HepG2 (cell line): ENCODE measurements at regions not wholly inside any gene's neighbourhood (a gene's known extent, or its start where the extent isn't known, plus 50 kb on each side); places are given as distances from the start of the nearest gene placed in this dataset.

Experiments
- DNMT3B ChIP-seq: conservative IDR thresholded peaks from 2 replicates; pipeline ENCODE4 v1.6.1; 2016; ENCODE audit warnings: missing biosample characterization, control low read depth
- HDAC2 ChIP-seq: sonication (generic); formaldehyde crosslinking; IDR thresholded peaks from 2 replicates; pipeline ENCODE4 v1.4.0; 2020; ENCODE audit warnings: missing genetic modification reagents
- KAT7 ChIP-seq: IDR thresholded peaks from 2 replicates; pipeline ENCODE4 v1.6.1; 2018; ENCODE audit warnings: borderline replicate concordance, missing compliant biosample characterization
- KAT8 ChIP-seq: IDR thresholded peaks from 2 replicates; pipeline ENCODE4 v1.6.1; 2016; ENCODE audit warnings: missing genetic modification reagents, missing compliant biosample characterization
- NCOA2 ChIP-seq: sonication (generic); formaldehyde crosslinking; IDR thresholded peaks from 2 replicates; pipeline ENCODE4 v1.8.0; 2022; ENCODE audit warnings: inconsistent platforms
- NFIB ChIP-seq: sonication (generic); formaldehyde crosslinking; IDR thresholded peaks from 2 replicates; pipeline ENCODE4 v1.9.0; 2021; ENCODE audit warnings: missing genetic modification reagents, mild to moderate bottlenecking, borderline replicate concordance
- PRDM4 ChIP-seq: sonication (generic); formaldehyde crosslinking; IDR thresholded peaks from 2 replicates; pipeline ENCODE4 v1.9.0; 2021; ENCODE audit warnings: missing genetic modification reagents, borderline replicate concordance
- RBM39 ChIP-seq: fragments of 200-400 bp; formaldehyde crosslinking; IDR thresholded peaks from one replicate; pipeline ENCODE4 v1.6.1; 2018; ENCODE audit warnings: antibody characterized with exemption, mild to moderate bottlenecking, low read depth, low read length; ENCODE audit not compliant: poor library complexity, severe bottlenecking
- RORA ChIP-seq: sonication (generic); formaldehyde crosslinking; IDR thresholded peaks from 2 replicates; pipeline ENCODE4 v1.5.0; 2020; ENCODE audit warnings: mild to moderate bottlenecking, missing genetic modification reagents, moderate library complexity
- SALL2 ChIP-seq: sonication (generic); formaldehyde crosslinking; IDR thresholded peaks from 2 replicates; pipeline ENCODE4 v1.8.1; 2023; ENCODE audit warnings: mild to moderate bottlenecking, missing genetic modification reagents, inconsistent platforms
- SMARCE1 ChIP-seq: fragments of 450-650 bp; IDR thresholded peaks from 2 replicates; pipeline ENCODE4 v1.6.1; 2017; ENCODE audit warnings: borderline replicate concordance
- ZBTB1 ChIP-seq: sonication (generic); formaldehyde crosslinking; IDR thresholded peaks from 2 replicates; pipeline ENCODE4 v1.4.0; 2020; ENCODE audit warnings: missing genetic modification reagents, borderline replicate concordance
- ZBTB21 ChIP-seq: sonication (generic); formaldehyde crosslinking; IDR thresholded peaks from 2 replicates; pipeline ENCODE4 v1.4.0; 2020; ENCODE audit warnings: missing genetic modification reagents
- ZBTB25 ChIP-seq: IDR thresholded peaks from 2 replicates; pipeline ENCODE4 v1.6.1; 2018; ENCODE audit warnings: missing genetic modification reagents
- ZNF33B ChIP-seq: sonication (generic); formaldehyde crosslinking; IDR thresholded peaks from 2 replicates; pipeline ENCODE4 v1.5.1; 2020; ENCODE audit warnings: mild to moderate bottlenecking, missing genetic modification reagents
- ZNF629 ChIP-seq: sonication (generic); formaldehyde crosslinking; conservative IDR thresholded peaks from 2 replicates; pipeline ENCODE4 v1.5.0; 2020; ENCODE audit warnings: missing genetic modification reagents
- ZNF687 ChIP-seq: sonication (generic); formaldehyde crosslinking; IDR thresholded peaks from 2 replicates; pipeline ENCODE4 v1.5.1; 2020; ENCODE audit warnings: mild to moderate bottlenecking, missing genetic modification reagents, moderate library complexity
- TF ChIP-seq, protein P1 (sequence below): sonication (generic); formaldehyde crosslinking; IDR thresholded peaks from 2 replicates; pipeline ENCODE4 v1.4.0; 2020; ENCODE audit warnings: missing genetic modification reagents
- TF ChIP-seq, protein P2 (sequence below): sonication (generic); formaldehyde crosslinking; IDR thresholded peaks from 2 replicates; pipeline ENCODE4 v1.8.0; 2022; ENCODE audit warnings: low read depth, missing genetic modification reagents
- TF ChIP-seq, protein P3 (sequence below): sonication (generic); formaldehyde crosslinking; IDR thresholded peaks from 2 replicates; pipeline ENCODE4 v1.8.0; 2022; ENCODE audit warnings: missing genetic modification reagents, mild to moderate bottlenecking, inconsistent platforms, borderline replicate concordance

DNA sequence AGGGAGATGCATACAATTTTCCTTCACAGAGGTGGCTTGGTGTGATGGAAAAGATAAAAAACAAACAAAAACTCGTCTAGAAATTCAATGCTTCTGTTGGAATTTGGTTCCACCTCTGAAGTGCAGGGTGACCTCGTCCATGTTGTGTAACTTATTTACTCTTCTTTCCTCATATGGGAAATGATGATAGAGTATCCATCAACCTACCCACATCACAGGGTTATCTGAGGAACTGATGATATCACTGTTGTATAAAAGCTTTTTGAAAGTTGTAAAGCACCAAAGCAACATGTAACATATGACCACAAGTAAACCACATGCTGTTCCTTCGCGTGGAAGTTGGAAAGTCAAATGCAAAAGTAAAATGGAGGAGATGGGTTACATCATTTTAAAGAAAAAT lies 212.0 kb upstream of the SGK1 start (continued):
- TF ChIP-seq RBM39 (no peak), ZBTB21 (CRISPR knock-in tag) (peak; percentile 86), ZBTB1 (CRISPR knock-in tag) (no peak), NCOA2 (CRISPR knock-in tag) (peak; percentile 95), RORA (no peak), KAT8 (peak; percentile 83), DNMT3B (CRISPR knock-in tag) (no peak), PRDM4 (CRISPR knock-in tag) (no peak), ZNF33B (no peak), ZBTB25 (peak; percentile 76; the same call in 1 of the 2 replicates), KAT7 (CRISPR knock-in tag) (no peak), ZNF687 (CRISPR knock-in tag) (no peak), HDAC2 (CRISPR knock-in tag) (peak; percentile 88), NFIB (no peak), SMARCE1 (no peak), SALL2 (CRISPR knock-in tag) (no peak), ZNF629 (CRISPR knock-in tag) (no peak)
- TF ChIP-seq, protein P1, sequence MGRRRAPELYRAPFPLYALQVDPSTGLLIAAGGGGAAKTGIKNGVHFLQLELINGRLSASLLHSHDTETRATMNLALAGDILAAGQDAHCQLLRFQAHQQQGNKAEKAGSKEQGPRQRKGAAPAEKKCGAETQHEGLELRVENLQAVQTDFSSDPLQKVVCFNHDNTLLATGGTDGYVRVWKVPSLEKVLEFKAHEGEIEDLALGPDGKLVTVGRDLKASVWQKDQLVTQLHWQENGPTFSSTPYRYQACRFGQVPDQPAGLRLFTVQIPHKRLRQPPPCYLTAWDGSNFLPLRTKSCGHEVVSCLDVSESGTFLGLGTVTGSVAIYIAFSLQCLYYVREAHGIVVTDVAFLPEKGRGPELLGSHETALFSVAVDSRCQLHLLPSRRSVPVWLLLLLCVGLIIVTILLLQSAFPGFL (CRISPR knock-in tag), result no peak
- TF ChIP-seq, protein P2, sequence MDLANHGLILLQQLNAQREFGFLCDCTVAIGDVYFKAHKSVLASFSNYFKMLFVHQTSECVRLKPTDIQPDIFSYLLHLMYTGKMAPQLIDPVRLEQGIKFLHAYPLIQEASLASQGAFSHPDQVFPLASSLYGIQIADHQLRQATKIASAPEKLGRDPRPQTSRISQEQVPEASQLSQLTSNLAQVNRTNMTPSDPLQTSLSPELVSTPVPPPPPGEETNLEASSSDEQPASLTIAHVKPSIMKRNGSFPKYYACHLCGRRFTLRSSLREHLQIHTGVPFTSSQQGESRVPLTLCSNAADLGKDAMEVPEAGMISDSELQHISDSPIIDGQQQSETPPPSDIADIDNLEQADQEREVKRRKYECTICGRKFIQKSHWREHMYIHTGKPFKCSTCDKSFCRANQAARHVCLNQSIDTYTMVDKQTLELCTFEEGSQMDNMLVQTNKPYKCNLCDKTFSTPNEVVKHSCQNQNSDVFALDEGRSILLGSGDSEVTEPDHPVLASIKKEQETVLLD (CRISPR knock-in tag), result no peak
- TF ChIP-seq, protein P3, sequence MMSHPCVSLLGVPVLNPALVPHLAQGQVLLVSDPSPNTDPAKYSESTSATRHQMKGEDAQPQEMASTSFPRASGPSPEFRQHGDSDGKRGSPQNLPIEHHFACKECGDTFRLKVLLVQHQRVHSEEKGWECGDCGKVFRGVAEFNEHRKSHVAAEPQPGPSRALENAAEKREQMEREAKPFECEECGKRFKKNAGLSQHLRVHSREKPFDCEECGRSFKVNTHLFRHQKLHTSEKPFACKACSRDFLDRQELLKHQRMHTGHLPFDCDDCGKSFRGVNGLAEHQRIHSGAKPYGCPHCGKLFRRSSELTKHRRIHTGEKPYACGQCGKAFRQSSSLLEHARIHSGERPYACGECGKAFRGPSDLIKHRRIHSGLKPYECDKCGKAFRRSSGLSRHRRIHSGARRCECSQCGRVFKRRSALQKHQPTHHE (CRISPR knock-in tag), result peak; percentile 74; the same call in 1 of the 2 replicates
